ENCODE measurements at regions not wholly inside any gene's neighbourhood (a gene's known extent, or its start where the extent isn't known, plus 50 kb on each side); places are given as distances from the start of the nearest gene placed in this dataset.

- TF ChIP-seq CTCF (IDR thresholded peaks at IDR 0.05), result no peak
- no peak for TF ChIP-seq POLR2A (IDR thresholded peaks at IDR 0.05)
Measured at GRCh38 chr19:16003391-16003790, 54.6 kb downstream of the OR10H4 start.

Measured in Peyer's patch (tissue), 4 donors.